IgD-negative memory B cell (primary cell): ENCODE measurements at regions not wholly inside any gene's neighbourhood (a gene's known extent, or its start where the extent isn't known, plus 50 kb on each side); places are given as distances from the start of the nearest gene placed in this dataset.

ENCODE experiments used
- H3K27ac Mint-ChIP-seq, 3 donors: one replicate each; pipeline ENCODE4 v1.8.0; 2020 to 2022; ENCODE audit warnings: mild to moderate bottlenecking in 3 of 3, mixed read lengths in 3 of 3, moderate library complexity in 1 of 3
- H3K27me3 Mint-ChIP-seq: one replicate; pipeline ENCODE4 v1.8.0; 2021; ENCODE audit warnings: mixed read lengths
- H3K36me3 Mint-ChIP-seq: one replicate; pipeline ENCODE4 v1.8.0; 2020; ENCODE audit warnings: mild to moderate bottlenecking, mixed read lengths
- H3K4me1 Mint-ChIP-seq, 3 donors: one replicate each; pipeline ENCODE4 v1.8.0; 2020 to 2022; ENCODE audit warnings: mixed read lengths in 3 of 3, mild to moderate bottlenecking in 1 of 3
- H3K4me3 Mint-ChIP-seq, 4 donors: one replicate each; pipeline ENCODE4 v1.8.0; 2020 to 2022; ENCODE audit warnings: mild to moderate bottlenecking in 4 of 4, mixed read lengths in 4 of 4, moderate library complexity in 3 of 4
- H3K9me3 Mint-ChIP-seq, 3 donors: one replicate each; pipeline ENCODE4 v1.8.0; 2020 to 2021; ENCODE audit warnings: mixed read lengths in 3 of 3, mild to moderate bottlenecking in 1 of 3

- no peak overlapping the region for H3K4me3 Mint-ChIP-seq
- H3K36me3 Mint-ChIP-seq, result peaks cover 3% of the 10 kb centered on the region
- peaks cover 2% of the 10 kb centered on the region for H3K27me3 Mint-ChIP-seq
- H3K27ac Mint-ChIP-seq, result peak overlapping the region in 1 of 3 donors; percentile 50
- peaks cover 0 to under 1% (median 0%) of the 10 kb centered on the region in 3 donors for H3K4me1 Mint-ChIP-seq
- peaks cover 4 to 7% (median 6%) of the 10 kb centered on the region in 3 donors for H3K9me3 Mint-ChIP-seq
These were observed 507.3 kb upstream of the TNC start for GRCh38 chr9:115625251-115625650.

DNA sequence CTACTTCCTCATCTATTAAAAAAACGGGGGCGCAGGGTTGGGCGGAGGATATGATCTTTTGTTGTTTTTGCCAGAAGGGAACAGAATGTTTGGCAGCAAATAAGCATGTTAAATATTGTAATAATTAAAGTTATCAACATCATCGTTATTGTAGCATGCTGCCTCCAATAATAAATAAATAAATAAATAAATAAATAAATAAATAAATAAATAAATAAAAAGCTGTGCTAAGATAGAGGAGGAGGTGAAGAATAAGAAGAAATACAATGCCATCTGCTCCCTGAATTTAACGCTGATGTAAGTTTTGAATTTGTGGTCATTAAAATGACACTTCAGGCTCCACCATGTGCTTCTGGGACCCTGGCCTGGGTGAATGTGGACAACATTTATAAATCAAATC, 508.0 kb upstream of the TNC start:
- no peak overlapping the region for H3K27ac Mint-ChIP-seq
- no peak overlapping the region for H3K4me3 Mint-ChIP-seq
- H3K4me1 Mint-ChIP-seq, result no peaks in the 10 kb centered on the region
- H3K9me3 Mint-ChIP-seq, result peaks cover 4 to 7% (median 6%) of the 10 kb centered on the region in 3 donors
- no peaks in the 10 kb centered on the region for H3K36me3 Mint-ChIP-seq
- peaks cover 2% of the 10 kb centered on the region for H3K27me3 Mint-ChIP-seq

GRCh38 chr9:115627511-115627910, 509.6 kb upstream of the TNC start:
- H3K27me3 Mint-ChIP-seq, result peaks cover 2% of the 10 kb centered on the region
- no peak overlapping the region for H3K27ac Mint-ChIP-seq
- no peaks in the 10 kb centered on the region for H3K36me3 Mint-ChIP-seq
- H3K4me3 Mint-ChIP-seq, result no peak overlapping the region
- peaks cover under 1 to 2% (median under 1%) of the 10 kb centered on the region in 3 donors for H3K9me3 Mint-ChIP-seq
- H3K4me1 Mint-ChIP-seq, result no peaks in the 10 kb centered on the region

DNA sequence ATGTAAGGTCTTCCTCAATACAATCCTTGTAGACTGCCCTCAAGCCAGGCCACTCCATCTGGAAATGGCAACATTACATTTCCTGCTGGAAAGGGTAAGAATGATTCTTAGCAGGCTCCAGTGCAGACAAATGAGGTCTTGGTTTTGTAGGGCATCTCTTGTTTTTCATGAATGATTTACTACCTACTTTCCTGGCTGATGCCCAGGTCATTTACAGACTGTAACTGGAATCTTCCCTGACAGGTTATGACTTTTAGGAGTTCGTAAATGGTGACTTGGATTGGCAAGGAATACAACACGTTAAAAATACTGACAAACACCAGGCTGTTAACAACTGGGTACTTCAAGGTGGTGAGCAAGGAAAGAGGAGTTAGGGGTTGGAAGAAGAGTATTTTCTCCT, 510.5 kb upstream of the TNC start:
- no peaks in the 10 kb centered on the region for H3K9me3 Mint-ChIP-seq
- peaks cover 2% of the 10 kb centered on the region for H3K27me3 Mint-ChIP-seq
- H3K36me3 Mint-ChIP-seq, result no peaks in the 10 kb centered on the region
- H3K4me1 Mint-ChIP-seq, result no peaks in the 10 kb centered on the region
- no peak overlapping the region for H3K27ac Mint-ChIP-seq
- no peak overlapping the region for H3K4me3 Mint-ChIP-seq

- H3K4me1 Mint-ChIP-seq, result no peaks in the 10 kb centered on the region
- peaks cover 2% of the 10 kb centered on the region for H3K27me3 Mint-ChIP-seq
- H3K4me3 Mint-ChIP-seq, result no peak overlapping the region
- no peaks in the 10 kb centered on the region for H3K9me3 Mint-ChIP-seq
- H3K36me3 Mint-ChIP-seq, result no peaks in the 10 kb centered on the region
- H3K27ac Mint-ChIP-seq, result no peak overlapping the region
These were observed 512.2 kb upstream of the TNC start for GRCh38 chr9:115629879-115630840.

DNA sequence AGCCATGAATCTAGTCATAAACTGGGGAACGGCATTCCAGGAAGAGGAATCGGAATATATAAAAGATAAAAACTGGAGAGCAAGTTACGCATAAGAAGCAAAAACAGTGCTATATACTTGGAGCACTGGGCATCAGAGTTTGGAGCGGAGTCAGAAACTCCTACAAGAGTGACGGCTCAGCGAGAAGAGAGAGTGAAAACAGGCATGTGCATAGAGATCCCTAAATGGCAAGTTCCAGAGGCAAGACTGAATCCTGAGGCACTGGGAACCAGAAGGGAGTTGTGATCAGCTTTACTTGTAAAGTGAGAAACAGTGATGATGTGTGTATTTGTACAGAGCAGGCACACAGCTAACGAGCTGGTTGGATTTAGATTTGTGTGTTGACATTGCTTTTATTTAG, 514.4 kb upstream of the TNC start:
- Mint-ChIP-seq H3K4me3 (no peak overlapping the region), H3K27ac (no peak overlapping the region), H3K4me1 (no peaks in the 10 kb centered on the region), H3K36me3 (no peaks in the 10 kb centered on the region), H3K9me3 (no peaks in the 10 kb centered on the region), H3K27me3 (peaks cover 2% of the 10 kb centered on the region)

GRCh38 chr9:115633104-115633503, 515.1 kb upstream of the TNC start:
- H3K4me1 Mint-ChIP-seq, result no peaks in the 10 kb centered on the region
- H3K27ac Mint-ChIP-seq, result no peak overlapping the region
- H3K9me3 Mint-ChIP-seq, result no peaks in the 10 kb centered on the region
- H3K4me3 Mint-ChIP-seq, result no peak overlapping the region
- H3K36me3 Mint-ChIP-seq, result no peaks in the 10 kb centered on the region
- H3K27me3 Mint-ChIP-seq, result peaks cover 2% of the 10 kb centered on the region

DNA sequence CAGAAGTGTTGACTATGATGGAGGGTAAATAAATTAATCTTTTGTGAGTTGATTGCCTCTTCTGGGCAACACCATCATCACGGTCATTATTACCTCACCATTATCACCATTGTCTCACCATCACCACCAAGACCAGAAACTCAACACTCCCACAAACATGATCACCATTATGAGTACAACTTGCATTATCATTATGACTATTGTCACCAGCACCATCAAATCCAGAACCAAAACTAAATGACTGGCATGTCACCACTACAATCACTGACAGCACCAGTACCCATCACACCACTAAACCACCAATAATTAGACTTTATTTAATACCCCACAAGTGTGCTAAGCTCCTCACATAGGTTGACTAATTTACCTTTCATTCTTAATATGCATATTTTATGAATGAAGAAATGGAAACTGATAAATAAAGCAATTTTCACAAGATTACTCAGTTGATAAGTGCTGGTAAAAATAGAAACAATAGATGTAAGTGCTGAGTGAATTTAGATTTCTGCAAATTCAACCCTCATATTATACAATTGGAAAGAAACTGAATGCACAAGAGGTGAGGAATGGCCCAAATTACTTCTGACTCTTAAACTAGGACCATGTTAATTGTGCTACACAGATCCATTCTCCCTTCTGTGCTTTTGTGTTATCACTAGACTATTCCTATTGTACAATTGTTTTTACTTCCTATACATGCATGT, 517.8 kb upstream of the PAPPA start:
- Mint-ChIP-seq H3K4me1 (no peaks in the 10 kb centered on the region), H3K36me3 (no peaks in the 10 kb centered on the region), H3K27me3 (no peaks in the 10 kb centered on the region), H3K9me3 (no peaks in the 10 kb centered on the region), H3K27ac (no peak overlapping the region), H3K4me3 (no peak overlapping the region)

GRCh38 chr9:115636596-115636995, 517.0 kb upstream of the PAPPA start:
- no peaks in the 10 kb centered on the region for H3K36me3 Mint-ChIP-seq
- no peak overlapping the region for H3K4me3 Mint-ChIP-seq
- no peaks in the 10 kb centered on the region for H3K9me3 Mint-ChIP-seq
- no peaks in the 10 kb centered on the region for H3K4me1 Mint-ChIP-seq
- H3K27ac Mint-ChIP-seq, result no peak overlapping the region
- no peaks in the 10 kb centered on the region for H3K27me3 Mint-ChIP-seq

DNA sequence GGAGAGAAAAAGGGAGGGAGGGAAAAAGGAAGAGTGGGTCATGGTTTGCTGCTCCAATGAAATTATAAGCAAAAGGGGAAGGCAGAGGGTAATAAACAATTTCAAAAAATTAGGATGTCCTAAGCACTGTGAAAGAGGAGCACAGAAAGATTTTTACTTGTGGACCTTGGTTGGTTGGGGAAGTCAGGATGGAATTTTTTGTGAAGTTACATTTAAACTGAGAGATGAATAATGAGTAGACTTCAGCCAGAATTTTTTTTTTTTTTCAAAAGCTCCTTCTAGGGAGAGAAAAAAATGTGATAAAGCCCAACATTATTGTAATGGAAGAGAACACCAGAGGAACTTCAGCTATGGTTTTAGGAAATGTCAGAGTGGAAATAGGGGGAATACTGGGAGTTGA, 515.9 kb upstream of the PAPPA start:
- Mint-ChIP-seq H3K36me3 (no peaks in the 10 kb centered on the region), H3K9me3 (no peaks in the 10 kb centered on the region), H3K4me3 (no peak overlapping the region), H3K27me3 (no peaks in the 10 kb centered on the region), H3K4me1 (no peaks in the 10 kb centered on the region), H3K27ac (no peak overlapping the region)

- Mint-ChIP-seq H3K27ac (no peak overlapping the region), H3K36me3 (no peaks in the 10 kb centered on the region), H3K27me3 (peaks cover 3% of the 10 kb centered on the region)
These were observed 512.7 kb upstream of the PAPPA start for GRCh38 chr9:115640887-115641286.

GRCh38 chr9:115642285-115642684, 511.3 kb upstream of the PAPPA start:
- Mint-ChIP-seq H3K4me1 (no peaks in the 10 kb centered on the region), H3K4me3 (no peak overlapping the region), H3K36me3 (peaks cover 2% of the 10 kb centered on the region), H3K27me3 (peaks cover 3% of the 10 kb centered on the region), H3K27ac (no peak overlapping the region), H3K9me3 (no peaks in the 10 kb centered on the region)

More at GRCh38 chr9:115640887-115641286, 512.7 kb upstream of the PAPPA start:
- Mint-ChIP-seq H3K4me1 (no peaks in the 10 kb centered on the region), H3K4me3 (no peak overlapping the region), H3K9me3 (no peaks in the 10 kb centered on the region)

DNA sequence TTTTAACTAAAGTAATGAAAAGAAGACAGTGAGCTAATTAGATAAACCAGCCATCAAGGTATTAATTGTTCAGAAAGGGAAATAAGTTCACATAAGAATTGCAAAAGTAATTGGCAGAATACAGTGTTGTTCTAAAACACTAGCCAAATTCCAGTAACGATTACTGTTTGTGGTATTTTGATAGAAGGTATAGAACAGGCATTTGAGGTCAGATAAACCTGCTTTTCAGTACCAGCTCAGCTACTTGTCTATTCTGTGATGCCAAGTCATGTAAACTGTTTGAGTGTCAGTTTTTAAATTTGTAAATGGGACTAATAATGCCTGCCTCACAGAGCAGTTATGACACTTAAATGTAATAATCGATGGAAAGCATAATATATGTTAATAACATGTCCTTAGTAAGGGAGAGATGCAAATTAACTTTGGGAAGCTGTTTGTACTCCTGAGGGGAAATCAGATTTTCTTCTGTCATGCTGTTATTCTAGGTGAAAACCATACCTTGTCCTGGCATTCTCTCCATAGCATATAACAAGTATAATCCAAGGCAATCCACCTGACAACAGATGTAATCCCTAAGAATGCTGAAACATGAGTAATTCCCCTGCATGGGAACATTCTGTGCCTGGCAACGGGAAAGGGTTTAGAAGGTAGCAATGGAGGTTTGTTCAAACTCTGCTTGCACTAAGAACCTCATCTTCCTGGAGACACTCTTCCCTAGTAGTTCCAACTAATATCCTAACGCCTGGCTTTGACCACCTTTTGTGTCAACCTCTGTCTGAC, 509.5 kb upstream of the PAPPA start:
- Mint-ChIP-seq H3K36me3 (peaks cover 2% of the 10 kb centered on the region), H3K4me3 (no peak overlapping the region), H3K9me3 (no peaks in the 10 kb centered on the region), H3K27me3 (peaks cover 3% of the 10 kb centered on the region), H3K27ac (no peak overlapping the region), H3K4me1 (no peaks in the 10 kb centered on the region)

GRCh38 chr9:115649991-115650472, 503.6 kb upstream of the PAPPA start:
- H3K4me3 Mint-ChIP-seq, result no peak overlapping the region
- no peak overlapping the region for H3K27ac Mint-ChIP-seq
- no peaks in the 10 kb centered on the region for H3K4me1 Mint-ChIP-seq
- H3K36me3 Mint-ChIP-seq, result peaks cover 2% of the 10 kb centered on the region
- H3K27me3 Mint-ChIP-seq, result no peaks in the 10 kb centered on the region
- H3K9me3 Mint-ChIP-seq, result no peaks in the 10 kb centered on the region

GRCh38 chr9:115650768-115651167, 502.8 kb upstream of the PAPPA start:
- Mint-ChIP-seq H3K27ac (no peak overlapping the region), H3K4me3 (no peak overlapping the region), H3K4me1 (no peaks in the 10 kb centered on the region), H3K36me3 (peaks cover 2% of the 10 kb centered on the region), H3K9me3 (no peaks in the 10 kb centered on the region), H3K27me3 (no peaks in the 10 kb centered on the region)
